ENCODE measurements at regions not wholly inside any gene's neighbourhood (a gene's known extent, or its start where the extent isn't known, plus 50 kb on each side); places are given as distances from the start of the nearest gene placed in this dataset.

- Histone ChIP-seq H3K27ac (ENCODE audit: low read depth, low read length) (no peak overlapping the region), H3K36me3 (ENCODE audit: control insufficient read depth, insufficient read depth, low read length) (no peaks in the 10 kb centered on the region), H3K4me3 (ENCODE audit: low read length) (no peak overlapping the region), H3K4me1 (ENCODE audit: control insufficient read depth, insufficient read depth, low read length) (peaks cover 2% of the 10 kb centered on the region), H3K27me3 (ENCODE audit: control insufficient read depth, insufficient read depth, low read length) (no peaks in the 10 kb centered on the region), H3K9ac (ENCODE audit: low read length) (no peak overlapping the region)
Measured at GRCh38 chr7:25706764-25707163, 445.2 kb upstream of the NFE2L3 start.

GRCh38 chr7:25707768-25708620, 444.0 kb upstream of the NFE2L3 start:
- Histone ChIP-seq H3K36me3 (ENCODE audit: control insufficient read depth, insufficient read depth, low read length) (no peaks in the 10 kb centered on the region), H3K4me1 (ENCODE audit: control insufficient read depth, insufficient read depth, low read length) (peaks cover 2% of the 10 kb centered on the region), H3K9ac (ENCODE audit: low read length) (no peak overlapping the region), H3K4me3 (ENCODE audit: low read length) (no peak overlapping the region), H3K27ac (ENCODE audit: low read depth, low read length) (no peak overlapping the region), H3K27me3 (ENCODE audit: control insufficient read depth, insufficient read depth, low read length) (no peaks in the 10 kb centered on the region)

- Histone ChIP-seq H3K4me3 (ENCODE audit: low read length) (no peak overlapping the region), H3K9ac (ENCODE audit: low read length) (no peak overlapping the region), H3K27me3 (ENCODE audit: control insufficient read depth, insufficient read depth, low read length) (no peaks in the 10 kb centered on the region), H3K27ac (ENCODE audit: low read depth, low read length) (no peak overlapping the region), H3K4me1 (ENCODE audit: control insufficient read depth, insufficient read depth, low read length) (peaks cover 6% of the 10 kb centered on the region), H3K36me3 (ENCODE audit: control insufficient read depth, insufficient read depth, low read length) (no peaks in the 10 kb centered on the region)
Measured at GRCh38 chr7:25710959-25711358, 441.0 kb upstream of the NFE2L3 start.

DNA sequence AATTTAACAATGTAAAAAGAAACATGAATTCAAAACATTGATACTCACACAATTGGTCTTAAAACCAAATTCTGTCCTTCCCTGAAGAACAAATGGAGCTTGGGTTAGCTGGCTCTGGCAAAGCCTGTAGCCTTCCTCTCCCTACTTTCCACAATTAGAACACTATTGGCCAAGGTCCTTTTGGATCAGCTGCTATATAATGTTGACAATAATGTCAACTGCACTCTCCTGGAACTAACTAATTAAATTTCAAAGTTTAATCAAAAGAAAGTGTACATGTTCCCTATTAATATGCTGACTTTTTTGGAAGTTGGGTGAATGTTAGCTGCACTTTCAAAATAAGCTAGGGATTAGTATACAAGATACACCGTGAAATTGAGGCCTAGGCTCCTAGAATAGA, 440.1 kb upstream of the NFE2L3 start:
- Histone ChIP-seq H3K4me1 (ENCODE audit: control insufficient read depth, insufficient read depth, low read length) (peaks cover 12% of the 10 kb centered on the region), H3K27me3 (ENCODE audit: control insufficient read depth, insufficient read depth, low read length) (no peaks in the 10 kb centered on the region), H3K9ac (ENCODE audit: low read length) (no peak overlapping the region)

GRCh38 chr7:25712500-25712899, 439.5 kb upstream of the NFE2L3 start:
- peaks cover 12% of the 10 kb centered on the region for H3K4me1 ChIP-seq (ENCODE audit: control insufficient read depth, insufficient read depth, low read length)
- no peaks in the 10 kb centered on the region for H3K36me3 ChIP-seq (ENCODE audit: control insufficient read depth, insufficient read depth, low read length)
- no peaks in the 10 kb centered on the region for H3K27me3 ChIP-seq (ENCODE audit: control insufficient read depth, insufficient read depth, low read length)
- no peak overlapping the region for H3K9ac ChIP-seq (ENCODE audit: low read length)
- H3K27ac ChIP-seq (ENCODE audit: low read depth, low read length): peak overlapping the region; percentile 17
- H3K4me3 ChIP-seq (ENCODE audit: low read length): no peak overlapping the region

More for the DNA sequence above, 440.1 kb upstream of the NFE2L3 start:
- no peak overlapping the region for H3K27ac ChIP-seq (ENCODE audit: low read depth, low read length)
- no peaks in the 10 kb centered on the region for H3K36me3 ChIP-seq (ENCODE audit: control insufficient read depth, insufficient read depth, low read length)
- H3K4me3 ChIP-seq (ENCODE audit: low read length): no peak overlapping the region

DNA sequence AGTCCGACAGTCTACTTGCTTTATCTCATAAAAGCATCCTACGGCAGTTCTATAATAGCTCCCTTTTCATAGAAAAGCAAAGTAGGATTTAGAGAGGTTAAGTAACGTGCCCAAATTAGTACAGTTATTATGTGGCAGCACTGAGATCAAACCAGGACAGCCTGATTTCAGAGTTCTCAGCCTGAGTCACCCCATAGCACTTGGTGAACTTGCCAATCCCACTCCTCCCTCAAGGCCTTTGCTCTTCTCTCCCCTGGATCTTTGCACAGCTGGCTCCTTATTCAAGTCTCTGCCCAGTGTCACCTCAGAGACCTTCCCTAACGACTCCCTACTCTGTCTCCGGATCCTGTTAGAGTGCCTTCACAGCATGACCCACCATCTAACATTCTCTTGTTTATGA, 438.0 kb upstream of the NFE2L3 start:
- Histone ChIP-seq H3K27me3 (ENCODE audit: control insufficient read depth, insufficient read depth, low read length) (no peaks in the 10 kb centered on the region), H3K9ac (ENCODE audit: low read length) (no peak overlapping the region), H3K4me1 (ENCODE audit: control insufficient read depth, insufficient read depth, low read length) (peaks cover 11% of the 10 kb centered on the region), H3K36me3 (ENCODE audit: control insufficient read depth, insufficient read depth, low read length) (no peaks in the 10 kb centered on the region), H3K4me3 (ENCODE audit: low read length) (no peak overlapping the region), H3K27ac (ENCODE audit: low read depth, low read length) (no peak overlapping the region)

GRCh38 chr7:25716421-25716820, 435.6 kb upstream of the NFE2L3 start:
- H3K36me3 ChIP-seq (ENCODE audit: control insufficient read depth, insufficient read depth, low read length): no peaks in the 10 kb centered on the region
- H3K4me3 ChIP-seq (ENCODE audit: low read length): no peak overlapping the region
- no peak overlapping the region for H3K9ac ChIP-seq (ENCODE audit: low read length)
- H3K27me3 ChIP-seq (ENCODE audit: control insufficient read depth, insufficient read depth, low read length): no peaks in the 10 kb centered on the region
- H3K27ac ChIP-seq (ENCODE audit: low read depth, low read length): no peak overlapping the region
- H3K4me1 ChIP-seq (ENCODE audit: control insufficient read depth, insufficient read depth, low read length): peaks cover 11% of the 10 kb centered on the region

DNA sequence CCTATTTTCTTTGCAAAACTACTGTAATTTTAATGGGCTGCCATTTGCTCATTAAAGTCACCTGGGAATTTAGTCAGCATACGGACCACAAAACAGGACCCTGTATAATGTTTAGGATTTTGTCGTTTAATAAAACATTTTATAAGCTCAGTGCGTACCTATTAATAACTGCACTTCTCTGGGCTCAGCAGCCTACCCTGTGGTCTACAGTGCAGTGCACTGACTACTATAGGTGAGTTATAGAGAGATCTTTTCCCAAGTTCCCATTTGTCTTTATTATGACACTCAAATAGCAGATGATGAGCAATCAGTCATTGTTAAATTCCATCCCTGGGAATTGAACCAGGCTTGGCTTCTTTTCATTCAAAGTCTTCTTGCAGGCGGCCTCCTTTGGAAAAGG, 433.4 kb upstream of the NFE2L3 start:
- Histone ChIP-seq H3K36me3 (ENCODE audit: control insufficient read depth, insufficient read depth, low read length) (no peaks in the 10 kb centered on the region), H3K4me1 (ENCODE audit: control insufficient read depth, insufficient read depth, low read length) (peaks cover 10% of the 10 kb centered on the region), H3K27me3 (ENCODE audit: control insufficient read depth, insufficient read depth, low read length) (no peaks in the 10 kb centered on the region), H3K4me3 (ENCODE audit: low read length) (no peak overlapping the region), H3K27ac (ENCODE audit: low read depth, low read length) (no peak overlapping the region), H3K9ac (ENCODE audit: low read length) (no peak overlapping the region)

- H3K27me3 ChIP-seq (ENCODE audit: control insufficient read depth, insufficient read depth, low read length): no peaks in the 10 kb centered on the region
- no peak overlapping the region for H3K27ac ChIP-seq (ENCODE audit: low read depth, low read length)
- H3K4me1 ChIP-seq (ENCODE audit: control insufficient read depth, insufficient read depth, low read length): peaks cover 6% of the 10 kb centered on the region
- H3K36me3 ChIP-seq (ENCODE audit: control insufficient read depth, insufficient read depth, low read length): no peaks in the 10 kb centered on the region
- H3K9ac ChIP-seq (ENCODE audit: low read length): no peak overlapping the region
- no peak overlapping the region for H3K4me3 ChIP-seq (ENCODE audit: low read length)
Measured at GRCh38 chr7:25719190-25719896, 432.7 kb upstream of the NFE2L3 start.

GRCh38 chr7:25720427-25720826, 431.6 kb upstream of the NFE2L3 start:
- H3K9ac ChIP-seq (ENCODE audit: low read length): no peak overlapping the region
- H3K27me3 ChIP-seq (ENCODE audit: control insufficient read depth, insufficient read depth, low read length): no peaks in the 10 kb centered on the region
- peaks cover 8% of the 10 kb centered on the region for H3K4me1 ChIP-seq (ENCODE audit: control insufficient read depth, insufficient read depth, low read length)
- no peaks in the 10 kb centered on the region for H3K36me3 ChIP-seq (ENCODE audit: control insufficient read depth, insufficient read depth, low read length)
- no peak overlapping the region for H3K4me3 ChIP-seq (ENCODE audit: low read length)
- H3K27ac ChIP-seq (ENCODE audit: low read depth, low read length): no peak overlapping the region

GRCh38 chr7:25722856-25723255, 429.1 kb upstream of the NFE2L3 start:
- H3K27ac ChIP-seq (ENCODE audit: low read depth, low read length): no peak overlapping the region
- peaks cover 2% of the 10 kb centered on the region for H3K4me1 ChIP-seq (ENCODE audit: control insufficient read depth, insufficient read depth, low read length)
- H3K9ac ChIP-seq (ENCODE audit: low read length): no peak overlapping the region
- no peaks in the 10 kb centered on the region for H3K36me3 ChIP-seq (ENCODE audit: control insufficient read depth, insufficient read depth, low read length)
- no peaks in the 10 kb centered on the region for H3K27me3 ChIP-seq (ENCODE audit: control insufficient read depth, insufficient read depth, low read length)
- H3K4me3 ChIP-seq (ENCODE audit: low read length): no peak overlapping the region

- Histone ChIP-seq H3K27me3 (ENCODE audit: control insufficient read depth, insufficient read depth, low read length) (no peaks in the 10 kb centered on the region), H3K9ac (ENCODE audit: low read length) (no peak overlapping the region), H3K36me3 (ENCODE audit: control insufficient read depth, insufficient read depth, low read length) (no peaks in the 10 kb centered on the region), H3K27ac (ENCODE audit: low read depth, low read length) (no peak overlapping the region), H3K4me3 (ENCODE audit: low read length) (no peak overlapping the region), H3K4me1 (ENCODE audit: control insufficient read depth, insufficient read depth, low read length) (peaks cover 3% of the 10 kb centered on the region)
Measured at GRCh38 chr7:25725451-25725850, 426.5 kb upstream of the NFE2L3 start.

Measured in rectal smooth muscle tissue (tissue), 1 donor.